ENCODE measurements at regions not wholly inside any gene's neighbourhood (a gene's known extent, or its start where the extent isn't known, plus 50 kb on each side); places are given as distances from the start of the nearest gene placed in this dataset.

DNA sequence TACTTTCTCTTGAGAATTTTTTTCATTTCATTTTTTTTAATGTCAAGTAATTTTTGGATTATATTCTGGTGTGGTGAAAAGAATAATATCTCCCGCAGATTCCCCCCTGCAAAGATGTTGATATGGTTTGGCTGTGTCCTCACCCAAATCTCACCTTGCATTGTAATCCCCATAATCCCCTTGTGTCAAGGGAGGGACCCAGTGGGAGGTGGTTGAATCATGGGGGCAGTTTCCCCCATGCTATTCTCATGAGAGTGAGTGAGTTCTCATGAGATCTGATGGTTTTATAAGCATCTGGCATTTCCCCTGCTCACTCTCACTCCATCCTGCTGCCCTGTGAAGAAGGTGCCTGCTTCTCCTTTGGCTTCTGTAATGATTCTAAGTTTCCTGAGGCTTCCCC is 58.7 kb upstream of the PMEPA1 start:
- TF ChIP-seq, protein P1, sequence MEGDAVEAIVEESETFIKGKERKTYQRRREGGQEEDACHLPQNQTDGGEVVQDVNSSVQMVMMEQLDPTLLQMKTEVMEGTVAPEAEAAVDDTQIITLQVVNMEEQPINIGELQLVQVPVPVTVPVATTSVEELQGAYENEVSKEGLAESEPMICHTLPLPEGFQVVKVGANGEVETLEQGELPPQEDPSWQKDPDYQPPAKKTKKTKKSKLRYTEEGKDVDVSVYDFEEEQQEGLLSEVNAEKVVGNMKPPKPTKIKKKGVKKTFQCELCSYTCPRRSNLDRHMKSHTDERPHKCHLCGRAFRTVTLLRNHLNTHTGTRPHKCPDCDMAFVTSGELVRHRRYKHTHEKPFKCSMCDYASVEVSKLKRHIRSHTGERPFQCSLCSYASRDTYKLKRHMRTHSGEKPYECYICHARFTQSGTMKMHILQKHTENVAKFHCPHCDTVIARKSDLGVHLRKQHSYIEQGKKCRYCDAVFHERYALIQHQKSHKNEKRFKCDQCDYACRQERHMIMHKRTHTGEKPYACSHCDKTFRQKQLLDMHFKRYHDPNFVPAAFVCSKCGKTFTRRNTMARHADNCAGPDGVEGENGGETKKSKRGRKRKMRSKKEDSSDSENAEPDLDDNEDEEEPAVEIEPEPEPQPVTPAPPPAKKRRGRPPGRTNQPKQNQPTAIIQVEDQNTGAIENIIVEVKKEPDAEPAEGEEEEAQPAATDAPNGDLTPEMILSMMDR (IDR thresholded peaks at IDR 0.05; ENCODE audit: low read depth, low read length): no peak
- TF ChIP-seq POLR2A (IDR thresholded peaks at IDR 0.05; ENCODE audit: extremely low read depth, insufficient read length): no peak

All from NB4 (cell line).